Transverse colon (tissue), 4 donors: ENCODE measurements at regions not wholly inside any gene's neighbourhood (a gene's known extent, or its start where the extent isn't known, plus 50 kb on each side); places are given as distances from the start of the nearest gene placed in this dataset.

Experiments
- EP300 ChIP-seq: sonication (generic); formaldehyde crosslinking; IDR thresholded peaks from one replicate; pipeline ENCODE4 v1.6.1; 2017; ENCODE audit warnings: antibody characterized with exemption, low read depth
- POLR2A ChIP-seq: fragments of 450-650 bp; IDR thresholded peaks from one replicate; pipeline ENCODE4 v1.6.1; 2016; ENCODE audit warnings: antibody characterized with exemption, mild to moderate bottlenecking, moderate library complexity
- POLR2AphosphoS5 ChIP-seq, 3 donors: sonication (generic); formaldehyde crosslinking; IDR thresholded peaks; one replicate each; pipeline ENCODE4 v1.6.1; 2016; ENCODE audit warnings: antibody characterized with exemption in 3 of 3
- TF ChIP-seq, protein P1 (sequence below), 5 experiments: fragments of 200-600 bp in 3 of 5; fragments of 450-650 bp in 2 of 5; sonication (generic) in 3 of 5; IDR thresholded peaks; 1 replicate in 2 of 5; 2 replicates in 3 of 5; pipeline ENCODE4 v1.5.1; 2016 to 2017; ENCODE audit warnings: antibody characterized with exemption in 5 of 5, inconsistent platforms in 3 of 5, mild to moderate bottlenecking in 2 of 5, moderate library complexity in 1 of 5

DNA sequence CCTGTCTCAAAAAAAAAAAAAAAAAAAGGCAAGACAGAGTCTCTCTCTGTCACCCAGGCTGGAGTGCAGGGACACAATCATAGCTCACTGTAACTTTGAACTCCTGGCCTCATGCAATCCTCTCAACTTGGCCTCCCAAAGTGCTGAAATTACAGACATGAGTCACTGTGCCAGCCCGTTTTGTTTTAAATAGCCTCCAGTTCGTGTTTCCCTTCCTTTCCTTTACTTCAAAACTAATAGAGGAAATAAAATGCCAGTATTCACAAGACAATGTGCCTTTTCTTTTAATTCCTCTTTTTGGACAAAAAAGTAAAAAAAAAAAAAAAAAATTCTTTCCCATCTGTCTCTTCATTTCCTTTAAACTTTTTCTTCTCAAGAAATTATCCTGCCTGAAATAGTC lies 54.5 kb upstream of the ACMSD start:
- TF ChIP-seq POLR2A, result no peak
- TF ChIP-seq, protein P1, sequence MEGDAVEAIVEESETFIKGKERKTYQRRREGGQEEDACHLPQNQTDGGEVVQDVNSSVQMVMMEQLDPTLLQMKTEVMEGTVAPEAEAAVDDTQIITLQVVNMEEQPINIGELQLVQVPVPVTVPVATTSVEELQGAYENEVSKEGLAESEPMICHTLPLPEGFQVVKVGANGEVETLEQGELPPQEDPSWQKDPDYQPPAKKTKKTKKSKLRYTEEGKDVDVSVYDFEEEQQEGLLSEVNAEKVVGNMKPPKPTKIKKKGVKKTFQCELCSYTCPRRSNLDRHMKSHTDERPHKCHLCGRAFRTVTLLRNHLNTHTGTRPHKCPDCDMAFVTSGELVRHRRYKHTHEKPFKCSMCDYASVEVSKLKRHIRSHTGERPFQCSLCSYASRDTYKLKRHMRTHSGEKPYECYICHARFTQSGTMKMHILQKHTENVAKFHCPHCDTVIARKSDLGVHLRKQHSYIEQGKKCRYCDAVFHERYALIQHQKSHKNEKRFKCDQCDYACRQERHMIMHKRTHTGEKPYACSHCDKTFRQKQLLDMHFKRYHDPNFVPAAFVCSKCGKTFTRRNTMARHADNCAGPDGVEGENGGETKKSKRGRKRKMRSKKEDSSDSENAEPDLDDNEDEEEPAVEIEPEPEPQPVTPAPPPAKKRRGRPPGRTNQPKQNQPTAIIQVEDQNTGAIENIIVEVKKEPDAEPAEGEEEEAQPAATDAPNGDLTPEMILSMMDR (IDR thresholded peaks at IDR 0.05), result no peak
- TF ChIP-seq POLR2AphosphoS5 (IDR thresholded peaks at IDR 0.05), result no peak
- TF ChIP-seq EP300, result no peak
